ENCODE measurements at regions not wholly inside any gene's neighbourhood (a gene's known extent, or its start where the extent isn't known, plus 50 kb on each side); places are given as distances from the start of the nearest gene placed in this dataset.

GRCh38 chr2:129892360-129892759, 87.1 kb upstream of the RAB6C start:
- intact Hi-C loops (cut with DNase I; ENCODE audit: low total_unique reads): no loop called here
- Histone ChIP-seq H3K9me3 (no peaks in the 10 kb centered on the region), H3K27me3 (no peaks in the 10 kb centered on the region), H3K27ac (no peak overlapping the region), H3K4me3 (no peak overlapping the region), H3K36me3 (ENCODE audit: low read depth, missing control alignments) (no peaks in the 10 kb centered on the region), H3K4me1 (no peaks in the 10 kb centered on the region)
- whole genome bisulfite sequencing, 2 donors: 78 to 88% methylated on average over 9 of the region's 9 CpGs
- TF ChIP-seq POLR2A (IDR thresholded peaks at IDR 0.05) (no peak), CTCF (IDR thresholded peaks at IDR 0.05) (no peak)
- DNase-seq: no peak

GRCh38 chr2:129892773-129893172, 86.7 kb upstream of the RAB6C start:
- DNase-seq: no peak
- H3K4me1 ChIP-seq: no peaks in the 10 kb centered on the region
- H3K27ac ChIP-seq: no peak overlapping the region
- no peaks in the 10 kb centered on the region for H3K9me3 ChIP-seq
- H3K4me3 ChIP-seq: no peak overlapping the region
- no peaks in the 10 kb centered on the region for H3K27me3 ChIP-seq
- WGBS, 2 donors: 93 to 96% methylated on average over 6 of the region's 6 CpGs
- TF ChIP-seq POLR2A (IDR thresholded peaks at IDR 0.05): no peak
- TF ChIP-seq CTCF (IDR thresholded peaks at IDR 0.05): no peak
- no peaks in the 10 kb centered on the region for H3K36me3 ChIP-seq (ENCODE audit: low read depth, missing control alignments)
- intact Hi-C loops (cut with DNase I; ENCODE audit: low total_unique reads): no loop called here

- no peaks in the 10 kb centered on the region for H3K4me1 ChIP-seq
- intact Hi-C loops (cut with DNase I; ENCODE audit: low total_unique reads): no loop called here
- no peaks in the 10 kb centered on the region for H3K9me3 ChIP-seq
- no peaks in the 10 kb centered on the region for H3K36me3 ChIP-seq (ENCODE audit: low read depth, missing control alignments)
- H3K27me3 ChIP-seq: no peaks in the 10 kb centered on the region
- H3K27ac ChIP-seq: no peak overlapping the region
- TF ChIP-seq POLR2A (IDR thresholded peaks at IDR 0.05): no peak
- no peak for TF ChIP-seq CTCF (IDR thresholded peaks at IDR 0.05)
- 78 to 82% methylated on average over 8 of the region's 8 CpGs for WGBS, 2 donors
- H3K4me3 ChIP-seq: no peak overlapping the region
- DNase-seq: no peak
Measured at GRCh38 chr2:129893244-129893643, 86.2 kb upstream of the RAB6C start.

- H3K4me3 ChIP-seq: no peak overlapping the region
- no peaks in the 10 kb centered on the region for H3K9me3 ChIP-seq
- no peak overlapping the region for H3K27ac ChIP-seq
- no peaks in the 10 kb centered on the region for H3K36me3 ChIP-seq (ENCODE audit: low read depth, missing control alignments)
- intact Hi-C loops (cut with DNase I; ENCODE audit: low total_unique reads): no loop called here
- DNase-seq: no peak
- 88 to 95% methylated on average over 8 of the region's 8 CpGs for WGBS, 2 donors
- TF ChIP-seq POLR2A (IDR thresholded peaks at IDR 0.05) (no peak), CTCF (IDR thresholded peaks at IDR 0.05) (no peak)
- no peaks in the 10 kb centered on the region for H3K4me1 ChIP-seq
- H3K27me3 ChIP-seq: no peaks in the 10 kb centered on the region
Measured at GRCh38 chr2:129894616-129895015, 84.8 kb upstream of the RAB6C start.

- Histone ChIP-seq H3K27me3 (no peaks in the 10 kb centered on the region), H3K36me3 (ENCODE audit: low read depth, missing control alignments) (no peaks in the 10 kb centered on the region), H3K27ac (no peak overlapping the region), H3K4me1 (no peaks in the 10 kb centered on the region), H3K4me3 (no peak overlapping the region), H3K9me3 (no peaks in the 10 kb centered on the region)
- TF ChIP-seq CTCF (IDR thresholded peaks at IDR 0.05) (no peak), POLR2A (IDR thresholded peaks at IDR 0.05) (no peak)
- WGBS, 2 donors: 85 to 91% methylated on average over 4 to 5 of the region's 5 CpGs
- no peak for DNase-seq
- intact Hi-C loops (cut with DNase I; ENCODE audit: low total_unique reads): no loop called here
Measured at GRCh38 chr2:129895061-129895460, 84.4 kb upstream of the RAB6C start.

Data from testis (tissue), 2 donors.